Large intestine (tissue), 3 donors: ENCODE measurements at regions not wholly inside any gene's neighbourhood (a gene's known extent, or its start where the extent isn't known, plus 50 kb on each side); places are given as distances from the start of the nearest gene placed in this dataset.

Experiments
- DNase-seq, 2 donors: peaks; one replicate each; pipeline versions ENCODE4 v3.0.0 to v3.0.0-alpha.2; 2013
- H3K27ac ChIP-seq: one replicate; pipeline ENCODE4 v1.5.1; 2013; ENCODE audit warnings: low read length
- H3K27me3 ChIP-seq: 2 replicates; pipeline ENCODE4 v1.6.1; 2013; ENCODE audit warnings: low read length; ENCODE audit not compliant: control insufficient read depth, insufficient read depth
- H3K36me3 ChIP-seq: 2 replicates; pipeline ENCODE4 v1.6.1; 2013; ENCODE audit warnings: low read length; ENCODE audit not compliant: control insufficient read depth, insufficient read depth
- H3K4me1 ChIP-seq: one replicate; pipeline ENCODE4 v1.6.1; 2013; ENCODE audit warnings: low read length; ENCODE audit not compliant: control insufficient read depth, insufficient read depth
- H3K4me3 ChIP-seq: one replicate; pipeline ENCODE4 v1.5.1; 2013; ENCODE audit warnings: low read length
- H3K9me3 ChIP-seq: one replicate; pipeline ENCODE4 v1.6.1; 2013; ENCODE audit warnings: mild to moderate bottlenecking, low read depth, low read length, moderate library complexity; ENCODE audit not compliant: control insufficient read depth
- WGBS: methylation state at CpG from one replicate; pipeline ENCODE4 v1.1.5; 2013; ENCODE audit warnings: low lambda C conversion rate; ENCODE audit not compliant: insufficient coverage; 5-methylcytosine and 5-hydroxymethylcytosine counted together

DNA sequence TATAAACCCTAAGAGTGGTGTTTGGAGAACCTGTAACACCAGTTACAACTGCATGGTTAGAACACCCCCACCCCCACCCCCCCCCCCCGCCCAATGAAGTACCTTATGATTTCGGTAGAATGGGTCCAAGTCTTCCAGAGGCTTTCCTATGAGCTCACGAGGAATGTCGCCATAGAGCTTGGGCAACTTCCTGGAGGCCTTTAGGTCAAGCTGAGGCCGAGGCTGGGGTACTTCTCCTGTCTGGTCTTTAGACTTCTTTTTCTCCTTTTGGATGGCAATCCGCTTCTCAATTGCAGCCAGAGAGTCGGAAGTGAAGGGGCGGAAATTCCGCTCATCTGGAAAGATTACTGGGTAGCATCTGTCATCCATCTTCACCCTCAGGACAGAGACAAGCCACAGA lies 101.8 kb downstream of the SCN11A start:
- Histone ChIP-seq H3K4me1 (no peaks in the 10 kb centered on the region), H3K36me3 (no peaks in the 10 kb centered on the region), H3K4me3 (no peak overlapping the region), H3K9me3 (no peaks in the 10 kb centered on the region), H3K27ac (no peak overlapping the region), H3K27me3 (no peaks in the 10 kb centered on the region)
- no CpG with 5 or more reads among the region's 9 CpGs for WGBS
- no peak for DNase-seq

DNA sequence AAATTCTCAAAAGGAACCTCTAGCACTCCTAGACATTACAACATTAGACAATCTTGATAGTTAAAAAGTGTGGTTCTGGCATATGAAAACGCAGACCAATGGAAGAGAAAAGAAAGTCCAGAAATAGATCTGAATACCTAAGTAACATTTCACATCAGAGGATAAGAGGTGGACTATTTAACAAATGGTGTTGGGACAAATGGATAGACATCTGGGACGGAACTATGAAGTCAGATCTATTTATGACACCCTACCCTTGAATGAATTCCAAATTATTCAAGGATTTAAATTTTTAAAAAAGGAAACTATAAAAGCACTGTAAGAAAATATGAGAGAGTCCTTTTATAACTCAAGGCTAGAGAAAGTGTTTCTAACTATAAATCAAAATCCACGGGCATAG lies 111.3 kb downstream of the SCN11A start:
- H3K4me1 ChIP-seq = no peaks in the 10 kb centered on the region
- DNase-seq = no peak
- WGBS = 87% methylated on average over 2 of the region's 3 CpGs
- no peaks in the 10 kb centered on the region for H3K36me3 ChIP-seq
- no peak overlapping the region for H3K4me3 ChIP-seq
- no peaks in the 10 kb centered on the region for H3K27me3 ChIP-seq
- no peak overlapping the region for H3K27ac ChIP-seq
- peaks cover 3% of the 10 kb centered on the region for H3K9me3 ChIP-seq

DNA sequence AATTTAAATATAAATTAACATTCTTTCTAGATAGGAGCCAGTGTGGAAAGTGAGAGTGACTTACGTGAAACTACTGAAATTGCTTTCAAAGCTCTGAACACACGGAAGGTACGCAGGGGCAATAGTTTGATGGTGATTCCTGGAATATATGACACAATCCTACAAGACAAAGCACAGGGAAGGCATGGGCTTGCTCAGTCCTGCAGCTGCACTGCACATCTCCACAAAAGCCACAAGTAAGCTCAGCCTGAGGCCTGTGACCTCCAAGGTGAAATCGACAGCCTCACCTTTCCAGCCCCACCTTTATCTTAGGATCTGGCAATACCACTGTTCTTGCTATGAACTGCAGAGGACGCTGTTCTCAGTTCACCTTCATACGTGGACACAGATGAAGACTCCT lies 109.3 kb upstream of the SCN10A start:
- Histone ChIP-seq H3K4me3 (no peak overlapping the region), H3K36me3 (no peaks in the 10 kb centered on the region), H3K27ac (no peak overlapping the region), H3K9me3 (no peaks in the 10 kb centered on the region), H3K27me3 (no peaks in the 10 kb centered on the region), H3K4me1 (no peaks in the 10 kb centered on the region)
- DNase-seq = no peak
- no CpG with 5 or more reads among the region's 6 CpGs for WGBS

DNA sequence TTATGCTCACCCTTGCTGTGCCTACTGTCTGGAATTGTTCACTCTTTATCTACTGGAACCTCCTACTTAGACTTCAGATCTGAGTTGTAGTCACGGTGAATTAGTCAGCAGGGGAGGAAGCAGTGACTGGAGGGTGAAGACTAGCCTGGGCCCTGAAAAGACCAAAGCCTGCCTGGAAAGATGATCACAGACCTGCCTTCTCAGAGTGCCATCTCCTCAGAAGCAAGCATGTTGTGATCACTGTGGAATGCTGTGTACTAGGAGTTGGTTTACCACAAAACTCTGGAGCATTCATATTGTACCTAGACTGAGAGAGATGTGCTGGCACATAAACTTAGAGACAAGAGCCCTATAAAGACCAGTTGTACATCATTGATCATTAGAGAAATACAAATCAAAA lies 100.7 kb upstream of the SCN10A start:
- WGBS = no CpG with 5 or more reads among the region's 1 CpG
- Histone ChIP-seq H3K27ac (no peak overlapping the region), H3K27me3 (no peaks in the 10 kb centered on the region), H3K36me3 (no peaks in the 10 kb centered on the region), H3K4me3 (no peak overlapping the region), H3K9me3 (no peaks in the 10 kb centered on the region), H3K4me1 (no peaks in the 10 kb centered on the region)
- DNase-seq = no peak

DNA sequence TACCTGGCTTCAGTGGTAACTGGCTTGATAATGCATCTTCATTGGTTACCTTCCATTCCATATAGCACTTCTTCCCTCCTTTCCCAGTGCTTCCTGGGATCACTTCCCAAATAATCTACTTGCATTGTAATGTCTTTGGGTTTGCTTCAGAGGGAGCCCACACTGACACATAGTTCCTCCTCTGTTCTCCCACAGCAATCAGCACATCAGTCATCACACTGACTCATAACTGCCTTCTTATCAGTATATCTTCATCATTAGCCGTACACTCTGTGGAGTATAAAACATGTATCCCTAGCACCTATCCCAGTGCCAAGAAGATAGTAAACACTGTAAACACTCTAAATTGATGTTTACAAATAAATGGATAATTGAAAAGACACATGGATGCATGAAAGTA lies 91.4 kb upstream of the SCN10A start:
- WGBS = no CpG with 5 or more reads among the region's 1 CpG
- no peaks in the 10 kb centered on the region for H3K9me3 ChIP-seq
- H3K4me3 ChIP-seq = no peak overlapping the region
- H3K27me3 ChIP-seq = no peaks in the 10 kb centered on the region
- no peaks in the 10 kb centered on the region for H3K4me1 ChIP-seq
- DNase-seq = no peak
- H3K27ac ChIP-seq = no peak overlapping the region
- no peaks in the 10 kb centered on the region for H3K36me3 ChIP-seq

DNA sequence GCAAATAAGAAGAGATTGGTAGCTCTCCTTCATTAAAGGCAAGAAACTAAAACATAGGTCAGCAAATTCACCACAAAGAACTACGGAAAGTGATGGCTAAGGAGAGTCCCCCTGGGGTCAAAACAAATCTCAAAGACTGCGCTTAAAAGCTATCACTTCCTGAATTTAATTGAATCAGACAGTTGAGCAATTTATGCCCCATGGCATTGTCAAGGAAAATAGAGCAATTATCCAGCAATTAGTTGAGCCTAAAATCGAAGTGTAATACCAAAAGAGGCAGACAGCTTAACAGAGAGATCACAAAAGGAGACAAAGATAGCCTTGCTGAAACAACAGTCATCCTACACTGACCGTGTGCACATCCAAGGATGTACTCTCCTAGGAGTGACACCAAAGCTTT lies 74.4 kb upstream of the SCN10A start:
- no peaks in the 10 kb centered on the region for H3K9me3 ChIP-seq
- DNase-seq = no peak
- H3K36me3 ChIP-seq = no peaks in the 10 kb centered on the region
- no peaks in the 10 kb centered on the region for H3K4me1 ChIP-seq
- 100% methylated on average over 1 of the region's 4 CpGs for WGBS
- H3K27me3 ChIP-seq = no peaks in the 10 kb centered on the region
- H3K27ac ChIP-seq = no peak overlapping the region
- H3K4me3 ChIP-seq = no peak overlapping the region

DNA sequence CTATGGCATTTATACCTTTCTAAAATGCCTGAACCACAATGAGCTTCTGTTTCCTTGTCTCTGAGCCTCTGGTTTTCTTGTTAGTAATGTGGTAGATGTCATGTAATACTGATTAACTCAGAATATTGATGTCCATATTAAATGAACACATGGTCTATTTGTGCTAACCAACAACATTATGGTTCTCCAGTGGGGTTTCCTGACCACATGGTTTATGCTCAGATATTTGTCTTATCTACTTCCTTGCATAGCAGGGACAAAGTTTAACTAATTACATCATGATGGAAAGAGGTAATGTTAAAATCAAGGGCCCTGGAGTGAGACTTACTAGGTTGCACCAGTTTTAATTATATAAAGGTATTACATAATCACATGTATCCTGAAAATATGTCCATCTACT lies 62.6 kb upstream of the SCN10A start:
- H3K27ac ChIP-seq = no peak overlapping the region
- DNase-seq = no peak
- no peak overlapping the region for H3K4me3 ChIP-seq
- H3K4me1 ChIP-seq = no peaks in the 10 kb centered on the region
- H3K9me3 ChIP-seq = no peaks in the 10 kb centered on the region
- H3K27me3 ChIP-seq = no peaks in the 10 kb centered on the region
- H3K36me3 ChIP-seq = no peaks in the 10 kb centered on the region
